ENCODE measurements at regions not wholly inside any gene's neighbourhood (a gene's known extent, or its start where the extent isn't known, plus 50 kb on each side); places are given as distances from the start of the nearest gene placed in this dataset.

DNA sequence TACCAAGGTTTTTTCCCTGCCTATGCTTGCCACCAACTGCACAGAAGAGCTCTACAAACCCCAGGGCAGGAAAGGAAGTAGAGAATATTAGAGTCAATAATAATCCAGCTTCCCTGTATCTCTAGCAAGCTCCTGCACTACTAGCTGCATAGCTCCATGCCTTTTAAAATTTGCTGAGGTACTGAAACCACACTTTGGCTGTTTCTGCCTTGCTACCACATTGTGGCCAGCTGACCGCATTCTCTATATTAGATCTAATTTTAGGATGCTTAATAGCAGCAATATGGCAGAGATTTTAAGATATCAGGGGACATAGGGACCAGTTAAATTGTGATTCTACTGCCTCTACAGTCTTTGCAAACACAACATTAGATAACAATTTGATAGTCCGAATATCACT lies 534.6 kb downstream of the MBD2 start:
- WGBS, 2 donors = 85 to 94% methylated on average over 2 of the region's 2 CpGs
- Histone ChIP-seq H3K27me3 (no peaks in the 10 kb centered on the region), H3K27ac (no peak overlapping the region), H3K4me3 (no peak overlapping the region), H3K36me3 (no peaks in the 10 kb centered on the region), H3K9me3 (no peaks in the 10 kb centered on the region), H3K4me1 (no peaks in the 10 kb centered on the region)
- no peak for DNase-seq
- TF ChIP-seq, protein P1, sequence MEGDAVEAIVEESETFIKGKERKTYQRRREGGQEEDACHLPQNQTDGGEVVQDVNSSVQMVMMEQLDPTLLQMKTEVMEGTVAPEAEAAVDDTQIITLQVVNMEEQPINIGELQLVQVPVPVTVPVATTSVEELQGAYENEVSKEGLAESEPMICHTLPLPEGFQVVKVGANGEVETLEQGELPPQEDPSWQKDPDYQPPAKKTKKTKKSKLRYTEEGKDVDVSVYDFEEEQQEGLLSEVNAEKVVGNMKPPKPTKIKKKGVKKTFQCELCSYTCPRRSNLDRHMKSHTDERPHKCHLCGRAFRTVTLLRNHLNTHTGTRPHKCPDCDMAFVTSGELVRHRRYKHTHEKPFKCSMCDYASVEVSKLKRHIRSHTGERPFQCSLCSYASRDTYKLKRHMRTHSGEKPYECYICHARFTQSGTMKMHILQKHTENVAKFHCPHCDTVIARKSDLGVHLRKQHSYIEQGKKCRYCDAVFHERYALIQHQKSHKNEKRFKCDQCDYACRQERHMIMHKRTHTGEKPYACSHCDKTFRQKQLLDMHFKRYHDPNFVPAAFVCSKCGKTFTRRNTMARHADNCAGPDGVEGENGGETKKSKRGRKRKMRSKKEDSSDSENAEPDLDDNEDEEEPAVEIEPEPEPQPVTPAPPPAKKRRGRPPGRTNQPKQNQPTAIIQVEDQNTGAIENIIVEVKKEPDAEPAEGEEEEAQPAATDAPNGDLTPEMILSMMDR (IDR thresholded peaks at IDR 0.05) = no peak
- TF ChIP-seq POLR2AphosphoS5 (IDR thresholded peaks at IDR 0.05) (no peak), EP300 (IDR thresholded peaks at IDR 0.05) (no peak), POLR2A (IDR thresholded peaks at IDR 0.05) (no peak)
- no peak for ATAC-seq (ENCODE audit: low FRiP score in 2 of 2)

DNA sequence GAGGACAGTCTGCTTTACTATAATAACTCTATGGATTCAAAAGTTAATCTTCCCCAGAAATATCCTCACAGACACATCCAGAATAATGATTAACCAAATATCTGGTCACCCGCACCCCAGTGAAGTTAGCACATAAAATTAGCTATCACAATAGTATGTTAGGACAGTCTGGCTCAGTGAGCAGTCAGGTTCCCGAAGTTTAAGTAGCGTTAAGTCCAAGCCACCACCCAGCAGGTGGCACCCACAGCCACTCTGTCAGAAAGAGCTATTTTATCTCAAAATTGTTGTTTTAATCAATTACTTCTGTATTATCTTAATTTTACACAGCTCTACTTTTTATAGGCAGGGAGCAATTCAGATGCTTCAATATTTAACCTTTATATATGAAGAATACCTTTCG lies 537.5 kb downstream of the MBD2 start:
- Histone ChIP-seq H3K27me3 (no peaks in the 10 kb centered on the region), H3K4me3 (no peak overlapping the region), H3K4me1 (no peaks in the 10 kb centered on the region), H3K9me3 (no peaks in the 10 kb centered on the region), H3K36me3 (no peaks in the 10 kb centered on the region), H3K27ac (no peak overlapping the region)
- no peak for ATAC-seq (ENCODE audit: low FRiP score in 2 of 2)
- TF ChIP-seq EP300 (IDR thresholded peaks at IDR 0.05) (no peak), POLR2A (IDR thresholded peaks at IDR 0.05) (no peak), POLR2AphosphoS5 (IDR thresholded peaks at IDR 0.05) (no peak)
- TF ChIP-seq, protein P1 (IDR thresholded peaks at IDR 0.05) = no peak
- WGBS, 2 donors = 81 to 87% methylated on average over 4 of the region's 4 CpGs
- DNase-seq = no peak

GRCh38 chr18:53682796-53683195 lies 541.7 kb downstream of the MBD2 start:
- no peak for ATAC-seq (ENCODE audit: low FRiP score in 2 of 2)
- H3K36me3 ChIP-seq = no peaks in the 10 kb centered on the region
- no peak overlapping the region for H3K27ac ChIP-seq
- TF ChIP-seq POLR2A (IDR thresholded peaks at IDR 0.05) (no peak), POLR2AphosphoS5 (IDR thresholded peaks at IDR 0.05) (no peak), EP300 (IDR thresholded peaks at IDR 0.05) (no peak)
- TF ChIP-seq, protein P1 (IDR thresholded peaks at IDR 0.05) = no peak
- no peak for DNase-seq
- H3K4me3 ChIP-seq = no peak overlapping the region
- H3K27me3 ChIP-seq = no peaks in the 10 kb centered on the region
- 55 to 69% methylated on average over 2 of the region's 2 CpGs for WGBS, 2 donors
- H3K4me1 ChIP-seq = no peaks in the 10 kb centered on the region
- H3K9me3 ChIP-seq = no peaks in the 10 kb centered on the region

GRCh38 chr18:53677480-53677879 lies 547.0 kb downstream of the MBD2 start:
- DNase-seq (no peak), ATAC-seq (ENCODE audit: low FRiP score in 2 of 2) (no peak)
- H3K9me3 ChIP-seq = no peaks in the 10 kb centered on the region
- no peak overlapping the region for H3K27ac ChIP-seq
- no peaks in the 10 kb centered on the region for H3K27me3 ChIP-seq
- no peak overlapping the region for H3K4me3 ChIP-seq
- no peaks in the 10 kb centered on the region for H3K4me1 ChIP-seq
- TF ChIP-seq, protein P1 (IDR thresholded peaks at IDR 0.05) = no peak
- no peak for TF ChIP-seq POLR2A (IDR thresholded peaks at IDR 0.05)
- TF ChIP-seq EP300 (IDR thresholded peaks at IDR 0.05) = no peak
- H3K36me3 ChIP-seq = no peaks in the 10 kb centered on the region
- 79 to 92% methylated on average over 1 of the region's 1 CpG for WGBS, 2 donors

GRCh38 chr18:53665701-53666100 lies 558.8 kb downstream of the MBD2 start:
- TF ChIP-seq, protein P1 (IDR thresholded peaks at IDR 0.05) = no peak
- TF ChIP-seq EP300 (IDR thresholded peaks at IDR 0.05) (no peak), POLR2A (IDR thresholded peaks at IDR 0.05) (no peak), POLR2AphosphoS5 (IDR thresholded peaks at IDR 0.05) (no peak)
- Histone ChIP-seq H3K9me3 (peaks cover 0 to 10% (median 3%) of the 10 kb centered on the region in 4 donors), H3K27ac (no peak overlapping the region), H3K4me3 (no peak overlapping the region), H3K4me1 (no peaks in the 10 kb centered on the region), H3K36me3 (no peaks in the 10 kb centered on the region), H3K27me3 (no peaks in the 10 kb centered on the region)
- ATAC-seq (ENCODE audit: low FRiP score in 2 of 2) = no peak
- DNase-seq = no peak
- WGBS, 2 donors = 83 to 88% methylated on average over 4 of the region's 4 CpGs
